K562 (cell line): ENCODE measurements at regions not wholly inside any gene's neighbourhood (a gene's known extent, or its start where the extent isn't known, plus 50 kb on each side); places are given as distances from the start of the nearest gene placed in this dataset.

Source experiments
- ATAC-seq: fragments of 200-7000 bp; cut with Tn5 transposase; 3 replicates; pipeline ENCODE4 v1.9.1; 2020; ENCODE audit warnings: moderate library complexity
- BruUV-seq: library from RNA; stranded (reverse); fragments of 400-500 nt; replicated peaks from 2 replicates; lab custom pipeline; 2021; lab: Mats Ljungman, UMichigan
- CTCF ChIA-PET: fragments of 300-600 bp; formaldehyde crosslinking; extraction: SDS; loops from one replicate; lab custom pipeline; 2021; ENCODE audit warnings: low intra/inter-chr PET ratio; lab: Yijun Ruan, JAX
- POLR2A ChIA-PET: fragments of 300-600, 350-650 bp; sonication (Branson Sonifier 250); formaldehyde crosslinking; extraction: SDS; loops from one replicate; lab custom pipeline; 2021; ENCODE audit warnings: antibody characterized with exemption, inconsistent platforms; lab: Yijun Ruan, JAX
- DNase-seq, 4 experiments: peaks; one replicate each; pipeline versions ENCODE4 v3.0.0 to v3.0.0-alpha.2; 2011 to 2018; ENCODE audit warnings: low spot score in 3 of 4, mixed read lengths in 3 of 4; ENCODE audit errors: extremely low read depth in 1 of 4
- FAIRE-seq: peaks from 2 replicates; lab custom pipeline; 2011; peaks lifted over from hg19 to GRCh38; lab: Jason Lieb, UNC
- H2AFZ ChIP-seq: 2 replicates; pipeline ENCODE4 v1.6.0; 2011; ENCODE audit warnings: low read depth, low read length, control low read depth, inconsistent platforms
- H3K27ac ChIP-seq: fragments of 200-600 bp; 3 replicates; pipeline ENCODE4 v1.8.0; 2011; ENCODE audit warnings: low read depth, mild to moderate bottlenecking, control low read depth, inconsistent platforms, low read length, moderate library complexity, mixed read lengths; ENCODE audit errors: extremely low read depth
- H3K27me3 ChIP-seq, 2 experiments: fragments of 300-600 bp in 1 of 2; 2 replicates in 1 of 2; 3 replicates in 1 of 2; pipeline versions ENCODE4 v1.6.0 to v1.8.0; 2011; ENCODE audit warnings: inconsistent platforms in 2 of 2, low read length in 2 of 2, mild to moderate bottlenecking in 1 of 2, mixed read lengths in 1 of 2, moderate library complexity in 1 of 2; ENCODE audit not compliant: control insufficient read depth in 2 of 2, insufficient read depth in 2 of 2
- H3K36me3 ChIP-seq: fragments of 300-600 bp; 3 replicates; pipeline ENCODE4 v1.8.0; 2011; ENCODE audit warnings: mild to moderate bottlenecking, low read length, inconsistent platforms; ENCODE audit not compliant: control insufficient read depth, insufficient read depth
- H3K4me1 ChIP-seq, 2 experiments: fragments of 200-600 bp in 1 of 2; replicated peaks in 1 of 2; 2 replicates in 1 of 2; 3 replicates in 1 of 2; pipeline versions ENCODE4 v1.5.1 to v1.8.0; 2011; ENCODE audit warnings: inconsistent platforms in 2 of 2, low read length in 2 of 2, mild to moderate bottlenecking in 1 of 2, mixed read lengths in 1 of 2, moderate library complexity in 1 of 2; ENCODE audit not compliant: control insufficient read depth in 2 of 2, insufficient read depth in 2 of 2
- H3K4me2 ChIP-seq: 2 replicates; pipeline ENCODE4 v1.6.1; 2011; ENCODE audit warnings: low read length, control low read depth, inconsistent platforms, mixed read lengths; ENCODE audit not compliant: insufficient read depth
- H3K4me3 ChIP-seq: fragments of 200-600 bp; sonication (generic), shearing (Covaris generic); 2 replicates; pipeline ENCODE4 v1.5.1; 2016; ENCODE audit warnings: control low read depth, inconsistent platforms
- H3K79me2 ChIP-seq: fragments of 200-600 bp; 3 replicates; pipeline ENCODE4 v1.8.0; 2011; ENCODE audit warnings: low read length, inconsistent platforms; ENCODE audit not compliant: control insufficient read depth, insufficient read depth
- H3K9ac ChIP-seq, 2 experiments: 2 replicates each; pipeline versions ENCODE4 v1.6.0 to v1.6.1; 2011; ENCODE audit warnings: low read depth in 2 of 2, low read length in 2 of 2, control low read depth in 1 of 2, inconsistent platforms in 1 of 2, mild to moderate bottlenecking in 1 of 2, mixed read lengths in 1 of 2; ENCODE audit not compliant: insufficient read depth in 1 of 2
- H3K9me1 ChIP-seq: one replicate; pipeline ENCODE4 v1.6.0; 2011; ENCODE audit warnings: inconsistent platforms, mild to moderate bottlenecking, low read length, moderate library complexity; ENCODE audit not compliant: control insufficient read depth, insufficient read depth
- H3K9me3 ChIP-seq: replicated peaks from 2 replicates; pipeline ENCODE4 v1.5.1; 2011; ENCODE audit warnings: low read depth, low read length, inconsistent platforms; ENCODE audit not compliant: control insufficient read depth, insufficient read depth
- H4K20me1 ChIP-seq: replicated peaks from 2 replicates; pipeline ENCODE4 v1.6.1; 2011; ENCODE audit warnings: low read length, inconsistent platforms, mixed read lengths; ENCODE audit not compliant: control insufficient read depth, insufficient read depth
- ETV5 ChIP-seq: sonication (generic); formaldehyde crosslinking; IDR thresholded peaks from 2 replicates; pipeline ENCODE4 v1.4.0; 2020; ENCODE audit warnings: low read depth, mild to moderate bottlenecking, missing genetic modification reagents
- FIP1L1 ChIP-seq: fragments of 200-400 bp; formaldehyde crosslinking; IDR thresholded peaks from 2 replicates; pipeline ENCODE4 v1.6.1; 2018; ENCODE audit warnings: mild to moderate bottlenecking, low read depth, low read length; ENCODE audit not compliant: poor library complexity, severe bottlenecking
- FOXM1 ChIP-seq, 2 experiments: fragments of 450-650 bp in 1 of 2; sonication (generic) in 1 of 2; formaldehyde crosslinking in 1 of 2; IDR thresholded peaks; 2 replicates each; pipeline versions ENCODE4 v1.6.1 to v1.9.0; 2017 to 2022; ENCODE audit warnings: low read depth in 2 of 2, mild to moderate bottlenecking in 2 of 2, missing genetic modification reagents in 1 of 2, moderate library complexity in 1 of 2
- KAT8 ChIP-seq: fragments of 450-650 bp; IDR thresholded peaks from 2 replicates; pipeline ENCODE4 v1.6.1; 2016; ENCODE audit warnings: low read depth, mild to moderate bottlenecking
- KDM5B ChIP-seq: fragments of 200-600 bp; sonication (generic); IDR thresholded peaks from 2 replicates; pipeline ENCODE4 v1.6.1; 2012; ENCODE audit warnings: low read depth, mild to moderate bottlenecking, moderate library complexity, low read length, control low read depth, inconsistent platforms; ENCODE audit not compliant: insufficient replicate concordance
- NR2C1 ChIP-seq, 2 experiments: fragments of 450-650 bp; IDR thresholded peaks; 2 replicates each; pipeline ENCODE4 v1.6.1; 2017; ENCODE audit warnings: mild to moderate bottlenecking in 2 of 2, antibody characterized with exemption in 1 of 2, inconsistent platforms in 1 of 2, missing compliant biosample characterization in 1 of 2, missing genetic modification characterization in 1 of 2
- NUFIP1 ChIP-seq: fragments of 450-650 bp; IDR thresholded peaks from 2 replicates; pipeline ENCODE4 v1.6.1; 2018; ENCODE audit not compliant: partially characterized antibody
- PHF8 ChIP-seq: fragments of 200-600 bp; sonication (generic); IDR thresholded peaks from 2 replicates; pipeline ENCODE4 v1.6.1; 2012; ENCODE audit warnings: mixed run types, mild to moderate bottlenecking, inconsistent platforms, low read length, moderate library complexity, borderline replicate concordance
- SAFB ChIP-seq: fragments of 200-400 bp; formaldehyde crosslinking; IDR thresholded peaks from 2 replicates; pipeline ENCODE4 v1.6.1; 2017; ENCODE audit warnings: low read depth, low read length, borderline replicate concordance
- SLC30A9 ChIP-seq: fragments of 250-450 bp; sonication (Bioruptor Pico); IDR thresholded peaks from 2 replicates; pipeline ENCODE4 v1.8.0; 2022; ENCODE audit warnings: mild to moderate bottlenecking, moderate library complexity
- SMAD2 ChIP-seq: fragments of 150-350 bp; IDR thresholded peaks from 2 replicates; pipeline ENCODE4 v1.6.1; 2014; ENCODE audit warnings: low read depth, mild to moderate bottlenecking, low read length
- SNIP1 ChIP-seq: fragments of 450-650 bp; IDR thresholded peaks from 2 replicates; pipeline ENCODE4 v1.7.1; 2017; ENCODE audit warnings: low read depth, mild to moderate bottlenecking
- YBX1 ChIP-seq: fragments of 450-650 bp; IDR thresholded peaks from 2 replicates; pipeline ENCODE4 v1.7.1; 2016; ENCODE audit warnings: mild to moderate bottlenecking
- ZNF165 ChIP-seq: fragments of 250-450 bp; sonication (Bioruptor Pico); IDR thresholded peaks from 2 replicates; pipeline ENCODE4 v1.4.0; 2020; ENCODE audit warnings: borderline replicate concordance
- ZNF3 ChIP-seq: fragments of 250-450 bp; sonication (Bioruptor Pico); IDR thresholded peaks from 2 replicates; pipeline ENCODE4 v1.5.0; 2021; ENCODE audit warnings: mild to moderate bottlenecking, moderate library complexity
- ZNF668 ChIP-seq: fragments of 250-450 bp; sonication (Bioruptor Pico); IDR thresholded peaks from 2 replicates; pipeline ENCODE4 v1.8.0; 2022; ENCODE audit warnings: mild to moderate bottlenecking, inconsistent platforms
- WGBS: fragments of 100-300 bp; shearing (Covaris generic); methylation state at CpG from one replicate; pipeline ENCODE4 v1.1.6; 2016; ENCODE audit warnings: low coverage, mixed read lengths; ENCODE audit not compliant: insufficient coverage; ENCODE audit errors: missing lambda C conversion rate; 5-methylcytosine and 5-hydroxymethylcytosine counted together
- in situ Hi-C: fragments of 300-500 bp; cut with MboI; formaldehyde crosslinking; loops from 4 replicates; pipeline ENCODE4 v1.15.0; 2018; ENCODE audit warnings: inconsistent platforms, mixed read lengths
- intact Hi-C: fragments of 100-400 bp; cut with micrococcal nuclease; formaldehyde crosslinking; loops from 2 replicates; pipeline ENCODE4 v1.14.2; 2022
- TF ChIP-seq, protein P1 (sequence below): fragments of 450-650 bp; IDR thresholded peaks from 2 replicates; pipeline ENCODE4 v1.7.0; 2016; ENCODE audit warnings: borderline replicate concordance
- TF ChIP-seq, protein P2 (sequence below): sonication (generic); formaldehyde crosslinking; IDR thresholded peaks from 2 replicates; pipeline ENCODE4 v1.8.0; 2022; ENCODE audit warnings: mild to moderate bottlenecking, missing genetic modification reagents

GRCh38 chr2:37820471-37820986, 104.6 kb upstream of the RMDN2 start:
- CTCF ChIA-PET: no interaction called here
- ATAC-seq: no peak

More at GRCh38 chr2:37820471-37820986, 104.6 kb upstream of the RMDN2 start:
- H3K4me3 ChIP-seq: no peak overlapping the region
- no TSS peak for BruUV-seq
- intact Hi-C loops: no loop called here
- FAIRE-seq: no peak
- H3K9ac ChIP-seq: no peak overlapping the region
- in situ Hi-C loops: no loop called here
- no peak for TF ChIP-seq KDM5B
- TF ChIP-seq SMAD2: no peak
- no peak for TF ChIP-seq SLC30A9 (CRISPR knock-in tag)
- TF ChIP-seq SAFB: no peak
- TF ChIP-seq ZNF668 (CRISPR knock-in tag): no peak
- no peak for TF ChIP-seq SNIP1
- TF ChIP-seq NUFIP1: no peak
- no peak for TF ChIP-seq ZNF3 (CRISPR knock-in tag)
- TF ChIP-seq YBX1: no peak
- TF ChIP-seq FOXM1 (IDR thresholded peaks at IDR 0.05; ENCODE audit: low read depth): no peak
- TF ChIP-seq FOXM1 (CRISPR knock-in tag; IDR thresholded peaks at IDR 0.05; ENCODE audit: low read depth): no peak
- TF ChIP-seq KAT8: no peak
- TF ChIP-seq ETV5 (CRISPR knock-in tag): no peak
- TF ChIP-seq, protein P1, sequence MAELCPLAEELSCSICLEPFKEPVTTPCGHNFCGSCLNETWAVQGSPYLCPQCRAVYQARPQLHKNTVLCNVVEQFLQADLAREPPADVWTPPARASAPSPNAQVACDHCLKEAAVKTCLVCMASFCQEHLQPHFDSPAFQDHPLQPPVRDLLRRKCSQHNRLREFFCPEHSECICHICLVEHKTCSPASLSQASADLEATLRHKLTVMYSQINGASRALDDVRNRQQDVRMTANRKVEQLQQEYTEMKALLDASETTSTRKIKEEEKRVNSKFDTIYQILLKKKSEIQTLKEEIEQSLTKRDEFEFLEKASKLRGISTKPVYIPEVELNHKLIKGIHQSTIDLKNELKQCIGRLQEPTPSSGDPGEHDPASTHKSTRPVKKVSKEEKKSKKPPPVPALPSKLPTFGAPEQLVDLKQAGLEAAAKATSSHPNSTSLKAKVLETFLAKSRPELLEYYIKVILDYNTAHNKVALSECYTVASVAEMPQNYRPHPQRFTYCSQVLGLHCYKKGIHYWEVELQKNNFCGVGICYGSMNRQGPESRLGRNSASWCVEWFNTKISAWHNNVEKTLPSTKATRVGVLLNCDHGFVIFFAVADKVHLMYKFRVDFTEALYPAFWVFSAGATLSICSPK: no peak
- no peak for TF ChIP-seq FIP1L1
- no peak for TF ChIP-seq ZNF165
- TF ChIP-seq, protein P2, sequence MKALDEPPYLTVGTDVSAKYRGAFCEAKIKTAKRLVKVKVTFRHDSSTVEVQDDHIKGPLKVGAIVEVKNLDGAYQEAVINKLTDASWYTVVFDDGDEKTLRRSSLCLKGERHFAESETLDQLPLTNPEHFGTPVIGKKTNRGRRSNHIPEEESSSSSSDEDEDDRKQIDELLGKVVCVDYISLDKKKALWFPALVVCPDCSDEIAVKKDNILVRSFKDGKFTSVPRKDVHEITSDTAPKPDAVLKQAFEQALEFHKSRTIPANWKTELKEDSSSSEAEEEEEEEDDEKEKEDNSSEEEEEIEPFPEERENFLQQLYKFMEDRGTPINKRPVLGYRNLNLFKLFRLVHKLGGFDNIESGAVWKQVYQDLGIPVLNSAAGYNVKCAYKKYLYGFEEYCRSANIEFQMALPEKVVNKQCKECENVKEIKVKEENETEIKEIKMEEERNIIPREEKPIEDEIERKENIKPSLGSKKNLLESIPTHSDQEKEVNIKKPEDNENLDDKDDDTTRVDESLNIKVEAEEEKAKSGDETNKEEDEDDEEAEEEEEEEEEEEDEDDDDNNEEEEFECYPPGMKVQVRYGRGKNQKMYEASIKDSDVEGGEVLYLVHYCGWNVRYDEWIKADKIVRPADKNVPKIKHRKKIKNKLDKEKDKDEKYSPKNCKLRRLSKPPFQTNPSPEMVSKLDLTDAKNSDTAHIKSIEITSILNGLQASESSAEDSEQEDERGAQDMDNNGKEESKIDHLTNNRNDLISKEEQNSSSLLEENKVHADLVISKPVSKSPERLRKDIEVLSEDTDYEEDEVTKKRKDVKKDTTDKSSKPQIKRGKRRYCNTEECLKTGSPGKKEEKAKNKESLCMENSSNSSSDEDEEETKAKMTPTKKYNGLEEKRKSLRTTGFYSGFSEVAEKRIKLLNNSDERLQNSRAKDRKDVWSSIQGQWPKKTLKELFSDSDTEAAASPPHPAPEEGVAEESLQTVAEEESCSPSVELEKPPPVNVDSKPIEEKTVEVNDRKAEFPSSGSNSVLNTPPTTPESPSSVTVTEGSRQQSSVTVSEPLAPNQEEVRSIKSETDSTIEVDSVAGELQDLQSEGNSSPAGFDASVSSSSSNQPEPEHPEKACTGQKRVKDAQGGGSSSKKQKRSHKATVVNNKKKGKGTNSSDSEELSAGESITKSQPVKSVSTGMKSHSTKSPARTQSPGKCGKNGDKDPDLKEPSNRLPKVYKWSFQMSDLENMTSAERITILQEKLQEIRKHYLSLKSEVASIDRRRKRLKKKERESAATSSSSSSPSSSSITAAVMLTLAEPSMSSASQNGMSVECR: no peak
- TF ChIP-seq NR2C1 (IDR thresholded peaks at IDR 0.05): no peak
- TF ChIP-seq NR2C1 (tag; IDR thresholded peaks at IDR 0.05): no peak
- no peak for TF ChIP-seq PHF8
- no peaks in the 10 kb centered on the region for H4K20me1 ChIP-seq
- H3K27me3 ChIP-seq: peaks cover 0 to 10% of the 10 kb centered on the region in 2 experiments; a peak in 3 of 5 replicates
- POLR2A ChIA-PET: no interaction called here
- WGBS: 0% methylated on average over 2 of the region's 2 CpGs
- H3K4me2 ChIP-seq: no peak overlapping the region
- no peak overlapping the region for H2AFZ ChIP-seq
- DNase-seq: no peak
- no peaks in the 10 kb centered on the region for H3K79me2 ChIP-seq
- H3K9me3 ChIP-seq: no peaks in the 10 kb centered on the region
- no peaks in the 10 kb centered on the region for H3K9me1 ChIP-seq
- no peaks in the 10 kb centered on the region for H3K36me3 ChIP-seq
- H3K27ac ChIP-seq: no peak overlapping the region
- H3K4me1 ChIP-seq: no peaks in the 10 kb centered on the region; a peak in 2 of 5 replicates
